ENCODE measurements at regions not wholly inside any gene's neighbourhood (a gene's known extent, or its start where the extent isn't known, plus 50 kb on each side); places are given as distances from the start of the nearest gene placed in this dataset.

- TF ChIP-seq CTCF (IDR thresholded peaks at IDR 0.05 in 2 of 3, conservative IDR thresholded peaks at IDR 0.05 in 1 of 3; ENCODE audit: borderline replicate concordance in 1 of 3, insufficient read depth in 1 of 3, low read depth in 2 of 3, low read length in 2 of 3) (no peak), EGR1 (IDR thresholded peaks at IDR 0.05; ENCODE audit: low read depth) (no peak), ZBTB33 (IDR thresholded peaks at IDR 0.05; ENCODE audit: extremely low read depth, insufficient replicate concordance, low read length) (no peak), CEBPB (IDR thresholded peaks at IDR 0.05; ENCODE audit: low read depth) (no peak), SP1 (IDR thresholded peaks at IDR 0.05; ENCODE audit: low read depth) (no peak), YY1 (IDR thresholded peaks at IDR 0.05; ENCODE audit: extremely low read depth, insufficient replicate concordance, low read depth, low read length) (no peak), SIN3A (IDR thresholded peaks at IDR 0.05; ENCODE audit: low read depth) (no peak), MAX (IDR thresholded peaks at IDR 0.05) (no peak)
Measured at GRCh38 chr10:10475812-10476211, 541.9 kb upstream of the CELF2 start.

All from HCT116 (cell line).